IPS-15b (cell line): ENCODE measurements at regions not wholly inside any gene's neighbourhood (a gene's known extent, or its start where the extent isn't known, plus 50 kb on each side); places are given as distances from the start of the nearest gene placed in this dataset.
"Not testable (repeated sequence)": the region's sequence is repeated elsewhere in the genome, so short reads cannot be mapped to it uniquely, and the experiment has no call there.

Experiments
- H3K27me3 ChIP-seq: one replicate; pipeline ENCODE4 v1.6.1; 2013; ENCODE audit warnings: low read length; ENCODE audit not compliant: control insufficient read depth, insufficient read depth
- H3K36me3 ChIP-seq: one replicate; pipeline ENCODE4 v1.6.1; 2013; ENCODE audit warnings: low read length; ENCODE audit not compliant: control insufficient read depth, insufficient read depth
- H3K4me1 ChIP-seq: one replicate; pipeline ENCODE4 v1.6.1; 2013; ENCODE audit warnings: mild to moderate bottlenecking, low read length; ENCODE audit not compliant: control insufficient read depth, insufficient read depth
- H3K4me3 ChIP-seq: one replicate; pipeline ENCODE4 v1.5.1; 2013; ENCODE audit warnings: low read depth, low read length
- H3K9ac ChIP-seq: one replicate; pipeline ENCODE4 v1.6.1; 2013; ENCODE audit warnings: low read depth, mild to moderate bottlenecking, low read length
- H3K9me3 ChIP-seq: one replicate; pipeline ENCODE4 v1.6.1; 2013; ENCODE audit warnings: mild to moderate bottlenecking, low read length; ENCODE audit not compliant: control insufficient read depth, insufficient read depth

DNA sequence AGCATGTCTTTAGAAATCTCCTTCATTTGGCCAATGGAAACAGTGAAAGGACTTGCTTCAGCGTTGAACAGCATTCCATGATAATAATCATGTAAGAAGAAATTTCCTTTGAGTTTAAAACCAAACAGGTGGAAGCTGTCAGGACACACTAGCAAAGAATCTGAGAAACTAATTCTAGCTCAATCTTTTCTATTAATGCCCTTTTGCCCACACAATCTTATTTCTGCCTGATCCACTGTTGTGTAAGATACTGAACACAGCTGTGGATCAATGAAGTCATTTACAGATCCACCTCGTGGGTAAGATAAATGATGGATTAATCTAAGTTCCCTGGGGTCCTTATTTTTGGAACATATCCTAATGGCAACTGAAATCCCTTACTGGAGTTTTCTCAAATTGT, 536.9 kb upstream of the LMO3 start:
- no peaks in the 10 kb centered on the region for H3K36me3 ChIP-seq
- no peak overlapping the region for H3K9ac ChIP-seq
- no peaks in the 10 kb centered on the region for H3K4me1 ChIP-seq
- no peaks in the 10 kb centered on the region for H3K27me3 ChIP-seq
- H3K9me3 ChIP-seq, result no peaks in the 10 kb centered on the region
- H3K4me3 ChIP-seq, result no peak overlapping the region

DNA sequence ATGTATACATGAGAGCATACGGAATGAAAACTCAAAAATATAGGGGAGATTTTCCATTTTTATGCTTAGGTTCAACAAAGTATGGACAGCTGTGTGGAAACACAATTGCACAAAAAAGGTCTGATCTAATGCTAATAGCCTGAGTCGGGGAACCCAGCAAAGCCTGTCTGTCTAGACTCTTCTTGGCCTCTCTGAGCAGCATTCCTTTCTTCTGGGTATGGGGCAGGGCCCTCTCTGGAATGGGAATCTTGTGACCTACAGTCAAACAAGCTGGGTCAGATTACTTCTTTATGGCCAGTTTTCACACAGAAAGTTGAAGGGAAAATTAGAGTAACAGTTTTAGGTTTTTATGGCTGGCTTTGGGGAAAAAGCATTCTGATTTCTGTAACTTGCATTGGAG, 534.0 kb upstream of the LMO3 start:
- Histone ChIP-seq H3K4me1 (no peaks in the 10 kb centered on the region), H3K9ac (no peak overlapping the region), H3K4me3 (no peak overlapping the region), H3K27me3 (no peaks in the 10 kb centered on the region), H3K36me3 (no peaks in the 10 kb centered on the region), H3K9me3 (no peaks in the 10 kb centered on the region)

DNA sequence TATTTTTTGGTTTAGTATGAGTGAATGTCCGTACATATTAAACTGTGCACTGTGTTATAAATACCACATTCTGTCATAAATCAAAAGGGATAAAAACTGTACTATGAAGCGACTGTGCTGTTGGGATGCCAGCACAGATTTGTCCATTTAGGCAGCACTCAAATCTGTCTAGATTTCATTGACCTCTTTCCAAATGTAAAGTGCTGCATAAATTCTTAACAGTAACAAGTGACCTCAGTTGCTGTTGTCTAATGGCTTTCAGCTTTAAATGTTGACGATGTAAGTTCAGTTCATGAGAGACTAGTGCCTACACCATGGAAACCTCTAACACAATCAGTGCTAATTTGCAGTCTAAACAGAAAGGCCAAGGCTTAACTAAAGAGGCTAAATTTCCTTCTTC, 531.4 kb upstream of the LMO3 start:
- Histone ChIP-seq H3K9ac (no peak overlapping the region), H3K4me1 (no peaks in the 10 kb centered on the region), H3K27me3 (no peaks in the 10 kb centered on the region), H3K9me3 (no peaks in the 10 kb centered on the region), H3K36me3 (no peaks in the 10 kb centered on the region), H3K4me3 (no peak overlapping the region)

DNA sequence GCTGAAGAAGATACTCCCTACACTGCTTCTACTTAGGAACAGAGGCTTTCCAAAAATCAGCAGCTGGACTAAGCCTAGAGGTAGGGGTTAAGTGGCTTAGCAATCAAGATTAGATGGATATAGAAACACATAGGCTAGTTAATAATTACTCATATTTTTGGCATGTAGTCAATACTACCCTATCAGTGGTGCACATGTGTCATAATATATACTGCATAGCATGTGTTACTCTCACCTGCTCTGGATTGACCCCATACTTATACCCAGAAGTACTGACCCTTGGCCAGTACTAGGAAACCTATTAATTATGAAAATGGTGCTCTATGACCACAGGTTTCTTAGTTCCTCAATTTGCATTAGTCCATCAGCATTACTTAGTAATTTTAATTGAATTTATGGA, 528.4 kb upstream of the LMO3 start:
- Histone ChIP-seq H3K36me3 (no peaks in the 10 kb centered on the region), H3K9me3 (no peaks in the 10 kb centered on the region), H3K4me1 (no peaks in the 10 kb centered on the region), H3K27me3 (no peaks in the 10 kb centered on the region), H3K4me3 (no peak overlapping the region), H3K9ac (no peak overlapping the region)

DNA sequence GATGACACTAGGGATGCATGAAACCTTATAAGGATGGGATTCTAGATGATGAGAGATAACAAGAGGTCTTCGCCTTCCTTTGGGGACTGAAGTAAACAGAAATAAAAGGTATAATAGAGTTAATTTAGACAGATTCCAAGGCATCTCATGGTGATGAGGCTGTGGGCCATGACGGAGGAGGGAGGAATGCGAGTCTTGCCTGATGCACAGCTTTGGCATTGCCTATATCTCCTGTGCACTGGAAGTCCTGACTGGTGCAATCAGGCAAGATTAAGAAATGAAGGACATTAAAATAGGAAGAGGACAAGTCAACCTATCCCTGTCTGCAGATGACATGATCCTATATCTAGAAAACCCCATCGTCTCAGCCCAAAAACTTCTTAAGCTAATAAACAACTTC, 526.4 kb upstream of the LMO3 start:
- no peaks in the 10 kb centered on the region for H3K4me1 ChIP-seq
- no peaks in the 10 kb centered on the region for H3K36me3 ChIP-seq
- H3K4me3 ChIP-seq, result no peak overlapping the region
- H3K9ac ChIP-seq, result no peak overlapping the region
- no peaks in the 10 kb centered on the region for H3K9me3 ChIP-seq
- H3K27me3 ChIP-seq, result no peaks in the 10 kb centered on the region

DNA sequence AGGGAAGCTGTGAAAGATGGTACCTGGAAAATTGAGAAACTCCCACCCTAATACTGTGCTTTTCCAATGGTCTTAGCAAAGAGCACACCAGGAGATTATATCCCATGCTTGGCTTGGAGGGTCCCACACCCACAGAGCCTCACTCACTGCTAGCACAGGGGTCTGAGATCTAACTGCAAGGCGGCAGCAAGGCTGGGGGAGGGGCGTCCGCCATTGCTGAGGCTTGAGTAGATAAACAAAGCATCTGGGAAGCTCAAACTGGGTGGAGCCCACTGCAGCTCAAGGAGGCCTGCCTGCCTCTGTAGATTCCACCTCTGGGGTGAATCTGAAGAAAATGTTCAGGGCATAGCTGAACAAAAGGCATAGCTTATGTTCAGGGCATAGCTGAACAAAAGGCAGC, 510.6 kb upstream of the LMO3 start:
- not testable (repeated sequence) for H3K4me3 ChIP-seq, H3K9ac ChIP-seq

DNA sequence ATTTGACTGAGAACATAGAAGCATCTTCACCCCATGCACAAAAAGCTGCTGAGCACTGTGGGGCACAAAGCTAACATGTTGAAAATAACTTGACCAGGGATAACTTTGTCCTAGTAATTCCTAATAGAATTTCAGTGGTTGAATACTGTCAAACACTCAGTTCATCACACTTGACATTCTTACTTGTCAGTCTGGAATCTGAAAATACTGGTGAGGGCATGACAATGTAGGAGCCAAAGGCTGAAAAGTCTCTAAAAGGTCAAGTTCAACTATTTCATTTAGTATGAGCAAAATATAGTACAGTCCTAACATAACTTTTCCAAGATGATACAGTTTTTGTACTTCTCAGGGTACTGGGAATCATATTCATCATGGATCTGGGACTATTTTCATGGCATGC, 504.4 kb upstream of the LMO3 start:
- H3K27me3 ChIP-seq, result no peaks in the 10 kb centered on the region
- H3K36me3 ChIP-seq, result no peaks in the 10 kb centered on the region
- no peak overlapping the region for H3K4me3 ChIP-seq
- H3K9me3 ChIP-seq, result no peaks in the 10 kb centered on the region
- H3K9ac ChIP-seq, result no peak overlapping the region
- no peaks in the 10 kb centered on the region for H3K4me1 ChIP-seq

More for the DNA sequence above, 510.6 kb upstream of the LMO3 start:
- not testable (repeated sequence) for H3K27me3 ChIP-seq, H3K9me3 ChIP-seq, H3K4me1 ChIP-seq, H3K36me3 ChIP-seq

DNA sequence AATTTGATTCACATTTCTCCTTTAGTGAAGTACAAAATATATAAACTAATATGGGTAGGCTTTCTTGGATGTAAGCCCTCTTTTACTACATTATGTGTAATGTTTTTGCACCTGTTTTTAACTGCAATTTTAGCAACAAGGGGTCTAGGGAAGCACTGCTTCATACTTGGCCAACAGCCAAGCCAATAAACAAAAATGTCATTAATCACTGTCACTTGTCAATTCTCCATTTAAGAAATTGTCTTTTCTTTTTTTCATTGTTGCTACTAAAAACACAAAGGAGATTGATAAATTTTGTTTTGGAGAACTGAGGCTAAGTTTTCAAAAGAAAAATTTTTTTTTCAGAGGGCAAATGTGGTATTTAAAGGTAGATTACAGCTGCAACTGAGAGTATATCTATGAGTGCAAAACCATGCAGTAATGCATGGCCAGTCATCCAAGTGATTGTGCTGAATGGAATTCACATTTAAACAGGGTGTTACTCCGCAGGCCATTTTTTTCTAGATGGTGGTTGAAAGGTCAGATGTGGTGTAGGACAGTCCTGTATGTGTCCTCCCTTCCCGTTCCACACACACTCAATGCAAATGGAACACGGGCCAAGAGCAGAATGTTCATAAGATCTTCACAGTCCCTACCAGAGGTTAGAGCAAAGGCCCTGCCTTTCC, 503.0 kb upstream of the LMO3 start:
- Histone ChIP-seq H3K9me3 (no peaks in the 10 kb centered on the region), H3K36me3 (no peaks in the 10 kb centered on the region), H3K4me1 (no peaks in the 10 kb centered on the region), H3K9ac (no peak overlapping the region), H3K4me3 (no peak overlapping the region), H3K27me3 (no peaks in the 10 kb centered on the region)

DNA sequence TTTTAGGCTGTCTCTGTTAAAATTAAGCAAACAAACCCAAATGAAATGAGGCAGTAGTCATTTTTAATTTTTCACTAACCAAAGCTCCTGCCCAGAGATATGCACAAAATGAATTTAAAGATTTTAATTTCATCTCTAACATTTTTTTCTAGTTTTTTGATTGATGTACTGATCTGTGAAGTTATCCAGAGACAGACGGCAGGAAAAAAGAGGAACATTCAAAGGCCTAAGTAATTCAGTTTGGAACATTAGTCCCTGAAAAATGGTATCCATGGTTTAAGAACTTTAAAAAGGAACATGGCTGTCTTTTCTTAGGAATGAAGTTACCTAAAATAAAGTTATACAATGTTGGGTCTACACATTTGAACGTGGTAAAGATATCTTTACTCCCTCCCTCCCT, 498.8 kb upstream of the LMO3 start:
- no peaks in the 10 kb centered on the region for H3K9me3 ChIP-seq
- H3K9ac ChIP-seq, result no peak overlapping the region
- H3K4me1 ChIP-seq, result no peaks in the 10 kb centered on the region
- no peak overlapping the region for H3K4me3 ChIP-seq
- no peaks in the 10 kb centered on the region for H3K27me3 ChIP-seq
- no peaks in the 10 kb centered on the region for H3K36me3 ChIP-seq

DNA sequence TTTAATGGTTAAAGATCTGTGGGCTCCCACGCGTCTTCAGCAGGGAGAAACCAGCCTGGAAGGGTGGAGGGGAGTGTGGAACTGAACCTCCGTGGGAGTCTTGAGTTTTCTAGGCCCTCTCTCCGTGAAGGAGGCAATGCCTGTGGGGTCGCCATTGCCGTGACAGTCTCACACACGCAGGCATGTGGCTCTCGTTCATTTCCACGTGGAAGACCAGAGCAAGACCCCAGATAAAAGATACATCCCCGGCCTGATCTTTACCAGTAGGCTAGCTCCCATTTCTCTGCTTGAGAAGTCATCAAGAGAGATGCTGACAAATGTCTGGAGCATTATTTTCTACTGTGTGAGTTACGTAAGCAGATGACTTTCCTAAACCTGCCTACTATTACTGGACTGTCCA, 491.7 kb upstream of the LMO3 start:
- H3K4me1 ChIP-seq, result no peaks in the 10 kb centered on the region
- H3K36me3 ChIP-seq, result no peaks in the 10 kb centered on the region
- no peaks in the 10 kb centered on the region for H3K9me3 ChIP-seq
- no peaks in the 10 kb centered on the region for H3K27me3 ChIP-seq
- H3K9ac ChIP-seq, result no peak overlapping the region
- H3K4me3 ChIP-seq, result no peak overlapping the region

DNA sequence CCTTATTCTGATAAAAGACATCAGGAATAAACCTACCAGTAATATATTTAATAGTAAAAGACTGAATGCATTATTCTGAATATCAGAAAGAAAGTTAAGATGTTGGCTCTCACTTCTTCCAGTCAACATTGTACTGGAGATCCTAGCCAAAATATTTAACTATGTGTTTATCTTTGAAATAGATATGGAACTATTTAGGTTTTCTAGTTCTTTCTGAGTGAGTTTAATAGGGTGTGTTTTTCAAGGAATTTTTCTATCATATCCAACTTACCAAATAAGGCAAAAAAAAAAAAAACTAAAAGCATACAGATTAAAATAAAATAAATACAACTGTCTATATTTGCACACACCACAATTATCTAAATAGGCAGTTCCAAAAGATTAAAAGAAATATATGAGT, 478.9 kb upstream of the LMO3 start:
- H3K4me1 ChIP-seq, result peaks cover 9% of the 10 kb centered on the region
- no peaks in the 10 kb centered on the region for H3K9me3 ChIP-seq
- no peaks in the 10 kb centered on the region for H3K27me3 ChIP-seq
- no peak overlapping the region for H3K9ac ChIP-seq
- H3K4me3 ChIP-seq, result no peak overlapping the region
- H3K36me3 ChIP-seq, result no peaks in the 10 kb centered on the region

DNA sequence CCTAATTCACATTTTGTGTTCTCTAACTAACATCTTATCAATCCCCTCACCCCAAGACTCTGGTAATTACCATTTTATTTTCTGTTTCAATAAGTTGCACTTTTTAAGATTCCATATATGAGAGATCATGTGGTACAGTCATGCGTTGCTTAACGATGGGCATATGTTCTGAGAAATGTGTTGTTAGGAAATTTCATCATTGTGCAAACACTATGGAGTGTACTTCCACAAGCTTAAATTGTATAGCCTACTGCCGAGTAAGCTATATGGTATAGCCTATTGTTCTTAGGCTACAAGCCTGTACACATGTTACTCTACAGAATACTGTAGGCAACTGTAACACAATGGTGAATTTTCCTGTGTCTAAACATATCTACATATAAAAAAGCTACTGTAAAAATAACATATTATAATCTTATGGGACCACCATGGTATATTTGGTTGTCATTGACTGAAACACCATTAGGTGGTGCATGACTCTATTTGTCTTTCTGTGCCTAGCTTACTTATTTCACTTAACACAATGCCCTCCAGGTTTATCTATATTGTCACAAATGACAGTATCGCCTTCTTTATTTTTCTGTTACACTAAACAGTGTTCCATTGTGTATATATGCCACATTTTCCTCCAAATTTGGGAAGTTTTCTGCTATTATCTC, 473.4 kb upstream of the LMO3 start:
- peaks cover 9% of the 10 kb centered on the region for H3K4me1 ChIP-seq
- no peaks in the 10 kb centered on the region for H3K36me3 ChIP-seq
- H3K9ac ChIP-seq, result no peak overlapping the region
- no peak overlapping the region for H3K4me3 ChIP-seq
- H3K27me3 ChIP-seq, result no peaks in the 10 kb centered on the region
- H3K9me3 ChIP-seq, result no peaks in the 10 kb centered on the region
